Coronary artery (tissue), 2 donors: ENCODE measurements at regions not wholly inside any gene's neighbourhood (a gene's known extent, or its start where the extent isn't known, plus 50 kb on each side); places are given as distances from the start of the nearest gene placed in this dataset.

Source experiments
- DNase-seq: peaks from one replicate; pipeline ENCODE4 v3.0.0-alpha.2; 2017; ENCODE audit warnings: low spot score
- H3K27ac ChIP-seq, 2 donors: fragments of 200-600 bp; sonication (generic); one replicate each; pipeline ENCODE4 v1.5.1; 2016 to 2019
- H3K4me3 ChIP-seq: fragments of 200-600 bp; sonication (generic); 2 replicates; pipeline ENCODE4 v1.5.1; 2016; ENCODE audit warnings: mild to moderate bottlenecking, moderate library complexity
- CTCF ChIP-seq: fragments of 200-600 bp; sonication (generic); IDR thresholded peaks from one replicate; pipeline ENCODE4 v1.5.1; 2019; ENCODE audit warnings: antibody characterized with exemption

GRCh38 chr14:86826661-86827060 is 1166.3 kb downstream of the GALC start:
- no peak overlapping the region for H3K4me3 ChIP-seq

GRCh38 chr14:86824167-86824566 is 1168.8 kb downstream of the GALC start:
- Histone ChIP-seq H3K27ac (no peak overlapping the region), H3K4me3 (no peak overlapping the region)
- TF ChIP-seq CTCF: no peak
- DNase-seq: no peak

More at GRCh38 chr14:86826661-86827060, 1166.3 kb downstream of the GALC start:
- no peak for DNase-seq
- H3K27ac ChIP-seq: no peak overlapping the region
- no peak for TF ChIP-seq CTCF

GRCh38 chr14:86823581-86823980 is 1169.4 kb downstream of the GALC start:
- DNase-seq: no peak
- TF ChIP-seq CTCF: no peak
- H3K4me3 ChIP-seq: no peak overlapping the region

GRCh38 chr14:86815341-86815740 is 1177.6 kb downstream of the GALC start:
- H3K27ac ChIP-seq: no peak overlapping the region
- TF ChIP-seq CTCF: no peak
- H3K4me3 ChIP-seq: no peak overlapping the region
- DNase-seq: no peak

More at GRCh38 chr14:86823581-86823980, 1169.4 kb downstream of the GALC start:
- H3K27ac ChIP-seq: no peak overlapping the region

GRCh38 chr14:86802726-86803125 is 1190.3 kb downstream of the GALC start:
- H3K4me3 ChIP-seq: no peak overlapping the region
- TF ChIP-seq CTCF: no peak
- no peak overlapping the region for H3K27ac ChIP-seq
- no peak for DNase-seq

- H3K4me3 ChIP-seq: no peak overlapping the region
- DNase-seq: no peak
- no peak for TF ChIP-seq CTCF
- H3K27ac ChIP-seq: no peak overlapping the region
Observed at GRCh38 chr14:86799244-86799647, 1193.7 kb downstream of the GALC start.

GRCh38 chr14:86798330-86798729 is 1194.7 kb downstream of the GALC start:
- Histone ChIP-seq H3K4me3 (no peak overlapping the region), H3K27ac (no peak overlapping the region)
- TF ChIP-seq CTCF: no peak
- no peak for DNase-seq
